GM18873 (cell line): ENCODE measurements at regions not wholly inside any gene's neighbourhood (a gene's known extent, or its start where the extent isn't known, plus 50 kb on each side); places are given as distances from the start of the nearest gene placed in this dataset.

ENCODE experiments used
- ATAC-seq: cut with Tn5 transposase; IDR thresholded peaks from one replicate; pipeline ENCODE4 v1.9.1; 2021; ENCODE audit warnings: mild to moderate bottlenecking, moderate library complexity, moderate number of reproducible peaks; ENCODE audit not compliant: unreplicated experiment, low FRiP score

- ATAC-seq: no peak
These were observed 696.7 kb upstream of the MARCKS start for GRCh38 chr6:113160306-113161017.

- ATAC-seq: no peak
These were observed 696.2 kb upstream of the MARCKS start for GRCh38 chr6:113161018-113161315.

- ATAC-seq: no peak
These were observed 694.4 kb upstream of the MARCKS start for GRCh38 chr6:113162739-113163138.

- no peak for ATAC-seq
These were observed 689.1 kb upstream of the MARCKS start for GRCh38 chr6:113168057-113168456.

GRCh38 chr6:113169484-113169883, 687.7 kb upstream of the MARCKS start:
- no peak for ATAC-seq

- no peak for ATAC-seq
These were observed 686.7 kb upstream of the MARCKS start for GRCh38 chr6:113170454-113170853.

- ATAC-seq: no peak
These were observed 685.3 kb upstream of the MARCKS start for GRCh38 chr6:113171882-113172281.

GRCh38 chr6:113172531-113172966, 684.6 kb upstream of the MARCKS start:
- no peak for ATAC-seq

- no peak for ATAC-seq
These were observed 678.8 kb upstream of the MARCKS start for GRCh38 chr6:113178349-113178748.

- no peak for ATAC-seq
These were observed 676.0 kb upstream of the MARCKS start for GRCh38 chr6:113181164-113181563.

- no peak for ATAC-seq
These were observed 674.6 kb upstream of the MARCKS start for GRCh38 chr6:113182370-113183141.

GRCh38 chr6:113184291-113184690, 672.9 kb upstream of the MARCKS start:
- no peak for ATAC-seq

GRCh38 chr6:113184736-113185135, 672.4 kb upstream of the MARCKS start:
- no peak for ATAC-seq

GRCh38 chr6:113185299-113185698, 671.8 kb upstream of the MARCKS start:
- ATAC-seq: no peak

GRCh38 chr6:113187661-113188060, 669.5 kb upstream of the MARCKS start:
- no peak for ATAC-seq

GRCh38 chr6:113188962-113189361, 668.2 kb upstream of the MARCKS start:
- no peak for ATAC-seq

GRCh38 chr6:113190170-113190569, 667.0 kb upstream of the MARCKS start:
- ATAC-seq: no peak

GRCh38 chr6:113194090-113194489, 663.1 kb upstream of the MARCKS start:
- no peak for ATAC-seq

GRCh38 chr6:113202852-113203714, 654.1 kb upstream of the MARCKS start:
- ATAC-seq: no peak

GRCh38 chr6:113203715-113204110, 653.4 kb upstream of the MARCKS start:
- ATAC-seq: no peak

GRCh38 chr6:113205553-113205952, 651.6 kb upstream of the MARCKS start:
- ATAC-seq: no peak
